NOMO-1 treated with dmso at 0.1 percent for 144 hours (cell line): ENCODE measurements at regions not wholly inside any gene's neighbourhood (a gene's known extent, or its start where the extent isn't known, plus 50 kb on each side); places are given as distances from the start of the nearest gene placed in this dataset.
A peak's percentile ranks its signal among the peaks of the same experiment; 100 is the strongest.

ENCODE experiments used
- DNase-seq: peaks from one replicate; lab custom pipeline; 2025; ENCODE audit not compliant: unreplicated experiment; lab: John Stamatoyannopoulos, UW

GRCh38 chr5:120217001-120217400 lies 247.1 kb upstream of the PRR16 start:
- no peak for DNase-seq

- DNase-seq = no peak
Measured at GRCh38 chr5:120219988-120220387, 244.1 kb upstream of the PRR16 start.

- no peak for DNase-seq
Measured at GRCh38 chr5:120225524-120225923, 238.6 kb upstream of the PRR16 start.

GRCh38 chr5:120228262-120229031 lies 235.7 kb upstream of the PRR16 start:
- DNase-seq = no peak

- no peak for DNase-seq
Measured at GRCh38 chr5:120229036-120229435, 235.1 kb upstream of the PRR16 start.

- no peak for DNase-seq
Measured at GRCh38 chr5:120231563-120231962, 232.5 kb upstream of the PRR16 start.

- DNase-seq = no peak
Measured at GRCh38 chr5:120236360-120236759, 227.7 kb upstream of the PRR16 start.

- no peak for DNase-seq
Measured at GRCh38 chr5:120239086-120239485, 225.0 kb upstream of the PRR16 start.

GRCh38 chr5:120240706-120241105 lies 223.4 kb upstream of the PRR16 start:
- no peak for DNase-seq

- DNase-seq = no peak
Measured at GRCh38 chr5:120241400-120241799, 222.7 kb upstream of the PRR16 start.

GRCh38 chr5:120251898-120252297 lies 212.2 kb upstream of the PRR16 start:
- no peak for DNase-seq

GRCh38 chr5:120252839-120253238 lies 211.3 kb upstream of the PRR16 start:
- DNase-seq = no peak

GRCh38 chr5:120254385-120254784 lies 209.7 kb upstream of the PRR16 start:
- no peak for DNase-seq

- no peak for DNase-seq
Measured at GRCh38 chr5:120255214-120255613, 208.9 kb upstream of the PRR16 start.

GRCh38 chr5:120256376-120256775 lies 207.7 kb upstream of the PRR16 start:
- DNase-seq = no peak

GRCh38 chr5:120257358-120257971 lies 206.6 kb upstream of the PRR16 start:
- no peak for DNase-seq

GRCh38 chr5:120258123-120258522 lies 206.0 kb upstream of the PRR16 start:
- peak; percentile 77 for DNase-seq

GRCh38 chr5:120260651-120261050 lies 203.4 kb upstream of the PRR16 start:
- DNase-seq = no peak

GRCh38 chr5:120270498-120270897 lies 193.6 kb upstream of the PRR16 start:
- DNase-seq = no peak

- no peak for DNase-seq
Measured at GRCh38 chr5:120293796-120294195, 170.3 kb upstream of the PRR16 start.

GRCh38 chr5:120297616-120298015 lies 166.5 kb upstream of the PRR16 start:
- no peak for DNase-seq

GRCh38 chr5:120298981-120299380 lies 165.1 kb upstream of the PRR16 start:
- peak; percentile 37 for DNase-seq

GRCh38 chr5:120304663-120305062 lies 159.4 kb upstream of the PRR16 start:
- DNase-seq = peak; percentile 24
